CD8-positive, alpha-beta memory T cell (primary cell): ENCODE measurements at regions not wholly inside any gene's neighbourhood (a gene's known extent, or its start where the extent isn't known, plus 50 kb on each side); places are given as distances from the start of the nearest gene placed in this dataset.
A peak's percentile ranks its signal among the peaks of the same experiment; 100 is the strongest.

Experiments used
- CTCF ChIA-PET: fragments of 350-600 bp; sonication (Branson Sonifier 250); formaldehyde crosslinking; loops from one replicate; lab custom pipeline; 2021; ENCODE audit warnings: antibody characterized with exemption; lab: Charles Lee
- POLR2A ChIA-PET: fragments of 350-600 bp; sonication (Branson Sonifier 250); formaldehyde crosslinking; loops from one replicate; lab custom pipeline; 2021; ENCODE audit warnings: antibody characterized with exemption; lab: Charles Lee
- DNase-seq, 5 donors: peaks; one replicate each; pipeline versions ENCODE4 v3.0.0 to v3.0.0-alpha.2; 2020 to 2022; ENCODE audit warnings: mixed read lengths in 1 of 5
- H3K27ac ChIP-seq: one replicate; pipeline ENCODE4 v1.7.0; 2013; ENCODE audit warnings: low read depth, mild to moderate bottlenecking, low read length, moderate library complexity
- H3K27me3 ChIP-seq: 2 replicates; pipeline ENCODE4 v1.7.0; 2013; ENCODE audit warnings: low read length, mild to moderate bottlenecking; ENCODE audit not compliant: insufficient read depth, poor library complexity, severe bottlenecking
- H3K36me3 ChIP-seq: 2 replicates; pipeline ENCODE4 v1.7.0; 2013; ENCODE audit warnings: mild to moderate bottlenecking, low read length, moderate library complexity; ENCODE audit not compliant: insufficient read depth
- H3K4me1 ChIP-seq: 2 replicates; pipeline ENCODE4 v1.7.0; 2013; ENCODE audit warnings: mild to moderate bottlenecking, low read length, moderate library complexity; ENCODE audit not compliant: insufficient read depth
- H3K4me3 ChIP-seq: 2 replicates; pipeline ENCODE4 v1.7.0; 2013; ENCODE audit warnings: mild to moderate bottlenecking, low read length
- H3K9me3 ChIP-seq: 2 replicates; pipeline ENCODE4 v1.7.0; 2013; ENCODE audit warnings: mild to moderate bottlenecking, low read length
- H3K27ac Mint-ChIP-seq, 8 donors: one replicate each; pipeline ENCODE4 v1.8.0; 2020 to 2021; ENCODE audit warnings: mixed read lengths in 8 of 8, mild to moderate bottlenecking in 6 of 8, inconsistent platforms in 3 of 8, moderate library complexity in 3 of 8
- H3K27me3 Mint-ChIP-seq, 2 donors: one replicate each; pipeline ENCODE4 v1.8.0; 2020 to 2021; ENCODE audit warnings: mixed read lengths in 2 of 2, mild to moderate bottlenecking in 1 of 2, moderate library complexity in 1 of 2
- H3K36me3 Mint-ChIP-seq, 3 donors: one replicate each; pipeline ENCODE4 v1.8.0; 2020 to 2021; ENCODE audit warnings: mixed read lengths in 3 of 3, inconsistent platforms in 1 of 3, mild to moderate bottlenecking in 1 of 3
- H3K4me1 Mint-ChIP-seq, 3 donors: one replicate each; pipeline ENCODE4 v1.8.0; 2020 to 2021; ENCODE audit warnings: mixed read lengths in 3 of 3, inconsistent platforms in 1 of 3, mild to moderate bottlenecking in 1 of 3
- H3K4me3 Mint-ChIP-seq, 7 donors: one replicate each; pipeline ENCODE4 v1.8.0; 2020 to 2021; ENCODE audit warnings: mixed read lengths in 7 of 7, mild to moderate bottlenecking in 6 of 7, moderate library complexity in 4 of 7, inconsistent platforms in 2 of 7
- H3K9me3 Mint-ChIP-seq, 5 donors: one replicate each; pipeline ENCODE4 v1.8.0; 2020 to 2022; ENCODE audit warnings: mixed read lengths in 5 of 5, mild to moderate bottlenecking in 3 of 5, moderate library complexity in 2 of 5, inconsistent platforms in 1 of 5

GRCh38 chr4:99722725-99723124 lies 65.1 kb upstream of the C4orf54 start:
- H3K36me3 ChIP-seq = no peaks in the 10 kb centered on the region
- Mint-ChIP-seq H3K4me1 (no peaks in the 10 kb centered on the region), H3K4me3 (no peak overlapping the region), H3K36me3 (no peaks in the 10 kb centered on the region), H3K9me3 (peaks cover 0 to 2% (median 0%) of the 10 kb centered on the region in 5 donors), H3K27ac (no peak overlapping the region), H3K27me3 (peaks cover 0 to 10% of the 10 kb centered on the region in 2 donors)
- no peak for DNase-seq
- CTCF ChIA-PET = no interaction called here
- no peaks in the 10 kb centered on the region for H3K9me3 ChIP-seq
- no peak overlapping the region for H3K27ac ChIP-seq
- no peaks in the 10 kb centered on the region for H3K4me1 ChIP-seq
- no peak overlapping the region for H3K4me3 ChIP-seq
- POLR2A ChIA-PET = no interaction called here
- no peaks in the 10 kb centered on the region for H3K27me3 ChIP-seq

- Mint-ChIP-seq H3K27ac (no peak overlapping the region), H3K4me3 (no peak overlapping the region), H3K27me3 (peaks cover under 1 to 12% of the 10 kb centered on the region in 2 donors), H3K4me1 (no peaks in the 10 kb centered on the region), H3K36me3 (no peaks in the 10 kb centered on the region), H3K9me3 (peaks cover 0 to 2% (median 0%) of the 10 kb centered on the region in 5 donors)
- no peak for DNase-seq
- no peaks in the 10 kb centered on the region for H3K27me3 ChIP-seq
- ChIA-PET POLR2A (no interaction called here), CTCF (no interaction called here)
- no peaks in the 10 kb centered on the region for H3K9me3 ChIP-seq
- no peaks in the 10 kb centered on the region for H3K36me3 ChIP-seq
- no peak overlapping the region for H3K27ac ChIP-seq
- no peaks in the 10 kb centered on the region for H3K4me1 ChIP-seq
- H3K4me3 ChIP-seq = no peak overlapping the region
Measured at GRCh38 chr4:99722006-99722405, 64.4 kb upstream of the C4orf54 start.

- ChIA-PET POLR2A (no interaction called here), CTCF (interaction anchor here (0.8 kb wide), 1 partner anchor 9 kb away, joined by 3 read pairs; no protein-coding TSS in a partner anchor)
- H3K9me3 Mint-ChIP-seq = peaks cover 0 to 2% (median 0%) of the 10 kb centered on the region in 5 donors
- no peaks in the 10 kb centered on the region for H3K36me3 Mint-ChIP-seq
- H3K27me3 ChIP-seq = no peaks in the 10 kb centered on the region
- H3K4me3 ChIP-seq = no peak overlapping the region
- no peak overlapping the region for H3K4me3 Mint-ChIP-seq
- H3K9me3 ChIP-seq = no peaks in the 10 kb centered on the region
- H3K4me1 Mint-ChIP-seq = no peaks in the 10 kb centered on the region
- peak overlapping the region in 1 of 8 donors; percentile 34 for H3K27ac Mint-ChIP-seq
- DNase-seq = no peak
- no peaks in the 10 kb centered on the region for H3K36me3 ChIP-seq
- H3K4me1 ChIP-seq = no peaks in the 10 kb centered on the region
- H3K27me3 Mint-ChIP-seq = peaks cover 3 to 14% of the 10 kb centered on the region in 2 donors
- H3K27ac ChIP-seq = no peak overlapping the region
Measured at GRCh38 chr4:99720206-99720605, 62.6 kb upstream of the C4orf54 start.

GRCh38 chr4:99716996-99717395 lies 59.4 kb upstream of the C4orf54 start:
- Histone ChIP-seq H3K4me3 (no peak overlapping the region), H3K4me1 (no peaks in the 10 kb centered on the region), H3K9me3 (no peaks in the 10 kb centered on the region), H3K27ac (no peak overlapping the region), H3K27me3 (no peaks in the 10 kb centered on the region), H3K36me3 (no peaks in the 10 kb centered on the region)
- Mint-ChIP-seq H3K27me3 (peaks cover 3 to 10% of the 10 kb centered on the region in 2 donors), H3K27ac (no peak overlapping the region), H3K36me3 (no peaks in the 10 kb centered on the region), H3K9me3 (peaks cover 0 to 2% (median 0%) of the 10 kb centered on the region in 5 donors), H3K4me1 (no peaks in the 10 kb centered on the region), H3K4me3 (no peak overlapping the region)
- DNase-seq = no peak
- ChIA-PET POLR2A (no interaction called here), CTCF (no interaction called here)

- Mint-ChIP-seq H3K4me3 (no peak overlapping the region), H3K27me3 (peaks cover 3 to 13% of the 10 kb centered on the region in 2 donors), H3K36me3 (no peaks in the 10 kb centered on the region), H3K9me3 (peaks cover 0 to 2% (median 0%) of the 10 kb centered on the region in 5 donors), H3K4me1 (no peaks in the 10 kb centered on the region), H3K27ac (no peak overlapping the region)
- Histone ChIP-seq H3K36me3 (no peaks in the 10 kb centered on the region), H3K27ac (no peak overlapping the region), H3K27me3 (no peaks in the 10 kb centered on the region), H3K4me1 (no peaks in the 10 kb centered on the region), H3K9me3 (no peaks in the 10 kb centered on the region), H3K4me3 (no peak overlapping the region)
- CTCF ChIA-PET = no interaction called here
- no peak for DNase-seq
- POLR2A ChIA-PET = no interaction called here
Measured at GRCh38 chr4:99715286-99715685, 57.7 kb upstream of the C4orf54 start.

- Histone ChIP-seq H3K4me3 (no peak overlapping the region), H3K27me3 (no peaks in the 10 kb centered on the region), H3K36me3 (no peaks in the 10 kb centered on the region), H3K4me1 (no peaks in the 10 kb centered on the region), H3K27ac (no peak overlapping the region), H3K9me3 (no peaks in the 10 kb centered on the region)
- H3K9me3 Mint-ChIP-seq = no peaks in the 10 kb centered on the region
- DNase-seq = no peak
- H3K27me3 Mint-ChIP-seq = peaks cover 3 to 13% of the 10 kb centered on the region in 2 donors
- no peaks in the 10 kb centered on the region for H3K36me3 Mint-ChIP-seq
- H3K4me1 Mint-ChIP-seq = no peaks in the 10 kb centered on the region
- H3K27ac Mint-ChIP-seq = no peak overlapping the region
- H3K4me3 Mint-ChIP-seq = no peak overlapping the region
- POLR2A ChIA-PET = no interaction called here
- CTCF ChIA-PET = no interaction called here
Measured at GRCh38 chr4:99714179-99714578, 56.6 kb upstream of the C4orf54 start.

GRCh38 chr4:99712530-99712929 lies 54.9 kb upstream of the C4orf54 start:
- no peak overlapping the region for H3K27ac ChIP-seq
- no peak for DNase-seq
- ChIA-PET CTCF (no interaction called here), POLR2A (no interaction called here)
- H3K4me1 ChIP-seq = no peaks in the 10 kb centered on the region
- H3K36me3 ChIP-seq = no peaks in the 10 kb centered on the region
- Mint-ChIP-seq H3K4me1 (no peaks in the 10 kb centered on the region), H3K4me3 (no peak overlapping the region), H3K27me3 (peaks cover 3 to 6% of the 10 kb centered on the region in 2 donors), H3K9me3 (no peaks in the 10 kb centered on the region), H3K27ac (no peak overlapping the region), H3K36me3 (no peaks in the 10 kb centered on the region)
- no peaks in the 10 kb centered on the region for H3K27me3 ChIP-seq
- H3K9me3 ChIP-seq = no peaks in the 10 kb centered on the region
- no peak overlapping the region for H3K4me3 ChIP-seq

- H3K4me3 Mint-ChIP-seq = no peak overlapping the region
- CTCF ChIA-PET = no interaction called here
- H3K36me3 Mint-ChIP-seq = no peaks in the 10 kb centered on the region
- POLR2A ChIA-PET = no interaction called here
- H3K27me3 ChIP-seq = no peaks in the 10 kb centered on the region
- H3K27ac ChIP-seq = no peak overlapping the region
- no peak overlapping the region for H3K27ac Mint-ChIP-seq
- H3K4me3 ChIP-seq = no peak overlapping the region
- H3K36me3 ChIP-seq = no peaks in the 10 kb centered on the region
- no peak for DNase-seq
- H3K4me1 Mint-ChIP-seq = no peaks in the 10 kb centered on the region
- no peaks in the 10 kb centered on the region for H3K9me3 Mint-ChIP-seq
- no peaks in the 10 kb centered on the region for H3K4me1 ChIP-seq
- peaks cover 3 to 6% of the 10 kb centered on the region in 2 donors for H3K27me3 Mint-ChIP-seq
- H3K9me3 ChIP-seq = no peaks in the 10 kb centered on the region
Measured at GRCh38 chr4:99712099-99712498, 54.5 kb upstream of the C4orf54 start.

- ChIA-PET POLR2A (no interaction called here), CTCF (interaction anchor here (1.0 kb wide), 1 partner anchor 8 kb away, joined by 3 read pairs; no protein-coding TSS in a partner anchor)
- H3K27me3 Mint-ChIP-seq = peaks cover 0 to 3% of the 10 kb centered on the region in 2 donors
- H3K27ac Mint-ChIP-seq = no peak overlapping the region
- no peak for DNase-seq
- Histone ChIP-seq H3K27me3 (no peaks in the 10 kb centered on the region), H3K36me3 (no peaks in the 10 kb centered on the region), H3K4me1 (no peaks in the 10 kb centered on the region), H3K9me3 (no peaks in the 10 kb centered on the region), H3K4me3 (no peak overlapping the region), H3K27ac (no peak overlapping the region)
- no peaks in the 10 kb centered on the region for H3K36me3 Mint-ChIP-seq
- H3K4me3 Mint-ChIP-seq = no peak overlapping the region
- no peaks in the 10 kb centered on the region for H3K4me1 Mint-ChIP-seq
- no peaks in the 10 kb centered on the region for H3K9me3 Mint-ChIP-seq
Measured at GRCh38 chr4:99711657-99712056, 54.0 kb upstream of the C4orf54 start.
